Muscle layer of duodenum (tissue), 2 donors: ENCODE measurements at regions not wholly inside any gene's neighbourhood (a gene's known extent, or its start where the extent isn't known, plus 50 kb on each side); places are given as distances from the start of the nearest gene placed in this dataset.

Experiments
- H3K27ac ChIP-seq: one replicate; pipeline ENCODE4 v1.7.0; 2013; ENCODE audit warnings: mild to moderate bottlenecking, low read length
- H3K27me3 ChIP-seq: one replicate; pipeline ENCODE4 v1.7.0; 2013; ENCODE audit warnings: low read depth, mild to moderate bottlenecking, control low read depth, low read length
- H3K36me3 ChIP-seq, 2 donors: one replicate each; pipeline ENCODE4 v1.7.0; 2013; ENCODE audit warnings: low read length in 2 of 2, control low read depth in 1 of 2, mild to moderate bottlenecking in 1 of 2; ENCODE audit not compliant: insufficient read depth in 2 of 2, control insufficient read depth in 1 of 2
- H3K4me1 ChIP-seq, 2 donors: one replicate each; pipeline ENCODE4 v1.7.0; 2013; ENCODE audit warnings: low read length in 2 of 2, mild to moderate bottlenecking in 2 of 2, control low read depth in 1 of 2, moderate library complexity in 1 of 2; ENCODE audit not compliant: insufficient read depth in 2 of 2, control insufficient read depth in 1 of 2
- H3K4me3 ChIP-seq, 2 donors: one replicate each; pipeline ENCODE4 v1.7.0; 2013; ENCODE audit warnings: low read length in 2 of 2, low read depth in 1 of 2, mild to moderate bottlenecking in 1 of 2
- H3K9me3 ChIP-seq, 2 donors: one replicate each; pipeline ENCODE4 v1.7.0; 2013; ENCODE audit warnings: low read length in 2 of 2, control low read depth in 1 of 2, mild to moderate bottlenecking in 1 of 2; ENCODE audit not compliant: control insufficient read depth in 1 of 2
- donor health status: healthy.

DNA sequence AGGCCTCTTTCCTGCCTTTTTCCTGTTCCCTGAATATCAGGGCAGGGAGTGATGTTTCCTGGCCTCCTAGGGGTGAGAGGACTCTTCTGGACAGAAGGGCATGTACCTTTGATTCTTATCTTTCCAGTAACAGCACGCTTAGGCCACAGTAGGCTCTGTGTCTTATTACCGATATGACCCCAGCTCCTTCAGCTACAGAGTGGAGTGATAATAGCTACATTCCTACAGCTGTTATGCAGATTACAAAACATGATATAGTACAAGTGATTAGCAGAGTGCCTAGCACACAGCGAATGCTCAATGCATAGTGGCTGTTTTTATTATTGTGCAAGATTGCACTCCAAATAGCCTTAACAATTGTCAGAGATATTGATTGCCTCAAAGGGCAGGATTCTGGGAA lies 574.2 kb downstream of the CCSER2 start:
- no peaks in the 10 kb centered on the region for H3K27me3 ChIP-seq
- H3K4me3 ChIP-seq, result no peak overlapping the region
- no peaks in the 10 kb centered on the region for H3K4me1 ChIP-seq
- no peaks in the 10 kb centered on the region for H3K9me3 ChIP-seq
- H3K27ac ChIP-seq, result no peak overlapping the region
- no peaks in the 10 kb centered on the region for H3K36me3 ChIP-seq

DNA sequence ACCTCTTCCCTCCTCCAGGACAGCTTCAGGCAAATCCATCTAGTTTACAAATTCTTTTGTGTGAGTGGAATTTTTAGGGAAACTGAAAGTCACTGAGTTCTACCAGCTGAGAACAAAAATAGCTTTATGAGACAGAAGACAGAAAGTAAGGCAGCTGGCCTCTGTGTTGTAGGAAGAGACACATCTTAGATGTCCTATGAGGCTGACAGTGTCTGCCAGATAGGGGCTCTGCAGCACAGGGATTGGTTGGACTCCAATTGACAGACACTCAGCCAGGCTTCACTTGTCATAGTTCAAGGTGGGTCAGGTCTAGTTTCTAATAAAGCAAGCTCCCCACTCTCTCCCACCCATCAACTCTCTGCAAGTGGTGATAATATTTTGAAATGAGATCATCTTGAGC lies 574.9 kb downstream of the CCSER2 start:
- Histone ChIP-seq H3K36me3 (no peaks in the 10 kb centered on the region), H3K27me3 (no peaks in the 10 kb centered on the region), H3K27ac (no peak overlapping the region), H3K4me1 (no peaks in the 10 kb centered on the region), H3K4me3 (no peak overlapping the region), H3K9me3 (no peaks in the 10 kb centered on the region)

DNA sequence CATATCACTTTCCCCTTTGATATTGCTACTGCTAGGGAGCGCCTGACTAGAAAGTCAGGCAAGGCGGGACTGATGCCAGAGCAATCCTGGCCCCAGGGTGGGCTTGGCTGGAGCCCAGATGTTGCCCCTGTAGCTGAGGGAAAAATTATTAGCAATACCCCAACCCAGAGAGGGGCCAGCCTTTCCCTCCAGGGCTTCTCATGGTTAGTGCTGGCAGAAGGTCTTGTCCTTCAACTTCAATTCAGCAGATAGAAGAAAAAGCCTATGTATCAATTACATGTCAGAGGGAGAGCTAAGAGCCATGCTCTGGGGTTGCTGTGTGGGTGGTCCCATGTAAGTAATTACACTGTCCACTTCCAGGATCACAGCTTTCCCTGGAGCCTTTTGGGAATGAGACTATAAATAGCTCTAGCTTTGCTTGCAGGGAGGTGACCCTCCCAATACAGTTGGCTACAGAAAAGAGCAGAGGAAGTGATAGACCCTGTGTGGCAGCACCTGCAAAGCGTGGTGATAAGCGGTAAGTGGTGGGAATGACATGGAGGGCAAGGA lies 579.1 kb downstream of the CCSER2 start:
- H3K9me3 ChIP-seq, result no peaks in the 10 kb centered on the region
- H3K4me3 ChIP-seq, result no peak overlapping the region
- no peaks in the 10 kb centered on the region for H3K36me3 ChIP-seq

GRCh38 chr10:84908491-84908890 lies 580.1 kb downstream of the CCSER2 start:
- H3K9me3 ChIP-seq, result no peaks in the 10 kb centered on the region

More for the DNA sequence above, 579.1 kb downstream of the CCSER2 start:
- no peaks in the 10 kb centered on the region for H3K4me1 ChIP-seq
- H3K27ac ChIP-seq, result no peak overlapping the region
- no peaks in the 10 kb centered on the region for H3K27me3 ChIP-seq

GRCh38 chr10:84921701-84922100 lies 593.3 kb downstream of the CCSER2 start:
- Histone ChIP-seq H3K36me3 (no peaks in the 10 kb centered on the region), H3K27ac (no peak overlapping the region), H3K4me1 (no peaks in the 10 kb centered on the region), H3K27me3 (no peaks in the 10 kb centered on the region), H3K4me3 (no peak overlapping the region), H3K9me3 (peaks cover 0 to 6% of the 10 kb centered on the region in 2 donors)

More at GRCh38 chr10:84908491-84908890, 580.1 kb downstream of the CCSER2 start:
- H3K36me3 ChIP-seq, result no peaks in the 10 kb centered on the region
- no peaks in the 10 kb centered on the region for H3K4me1 ChIP-seq
- H3K27ac ChIP-seq, result no peak overlapping the region
- H3K27me3 ChIP-seq, result no peaks in the 10 kb centered on the region
- no peak overlapping the region for H3K4me3 ChIP-seq

DNA sequence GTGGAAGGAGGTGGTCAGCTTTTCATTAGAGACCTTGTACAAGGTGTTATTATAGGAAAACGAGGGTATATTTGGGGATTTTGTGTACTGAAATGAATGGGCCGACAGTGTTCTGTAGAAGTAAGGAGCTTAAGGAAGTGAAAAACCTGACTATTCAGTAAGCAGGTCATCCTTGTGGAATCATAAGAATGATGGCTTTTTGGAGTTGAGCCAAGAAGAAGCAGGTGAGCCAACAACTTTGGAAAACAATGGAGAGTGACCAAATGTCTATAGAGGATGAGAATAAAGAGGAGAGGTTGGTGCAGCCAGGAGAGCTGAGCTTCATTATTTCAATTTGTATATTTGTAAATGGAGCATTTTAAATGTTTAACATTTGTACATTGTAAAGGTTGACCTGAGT lies 595.7 kb downstream of the CCSER2 start:
- Histone ChIP-seq H3K9me3 (peaks cover 0 to 4% of the 10 kb centered on the region in 2 donors), H3K36me3 (no peaks in the 10 kb centered on the region), H3K27ac (no peak overlapping the region), H3K27me3 (no peaks in the 10 kb centered on the region), H3K4me1 (no peaks in the 10 kb centered on the region), H3K4me3 (no peak overlapping the region)

DNA sequence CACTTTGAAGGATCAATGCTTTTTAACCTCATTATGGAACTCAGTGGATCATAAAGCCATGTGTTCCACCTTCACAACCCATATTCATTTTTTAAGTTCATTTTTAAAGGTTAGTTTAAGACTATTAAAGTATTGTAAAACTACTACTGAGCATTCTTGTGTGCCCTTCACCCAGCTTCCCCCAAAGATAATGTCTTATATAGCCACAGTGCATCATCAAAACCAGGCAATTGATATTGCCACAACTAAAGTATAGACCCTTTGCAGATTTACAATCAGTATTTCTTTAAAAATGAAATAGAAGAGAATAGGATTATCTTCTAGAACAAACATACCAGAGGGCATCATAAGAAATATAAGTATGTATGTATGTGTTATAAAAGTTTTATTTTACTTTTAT lies 597.1 kb downstream of the CCSER2 start:
- no peaks in the 10 kb centered on the region for H3K36me3 ChIP-seq
- no peak overlapping the region for H3K4me3 ChIP-seq
- H3K27me3 ChIP-seq, result no peaks in the 10 kb centered on the region
- no peaks in the 10 kb centered on the region for H3K4me1 ChIP-seq
- H3K9me3 ChIP-seq, result peaks cover 0 to 2% of the 10 kb centered on the region in 2 donors
- no peak overlapping the region for H3K27ac ChIP-seq

DNA sequence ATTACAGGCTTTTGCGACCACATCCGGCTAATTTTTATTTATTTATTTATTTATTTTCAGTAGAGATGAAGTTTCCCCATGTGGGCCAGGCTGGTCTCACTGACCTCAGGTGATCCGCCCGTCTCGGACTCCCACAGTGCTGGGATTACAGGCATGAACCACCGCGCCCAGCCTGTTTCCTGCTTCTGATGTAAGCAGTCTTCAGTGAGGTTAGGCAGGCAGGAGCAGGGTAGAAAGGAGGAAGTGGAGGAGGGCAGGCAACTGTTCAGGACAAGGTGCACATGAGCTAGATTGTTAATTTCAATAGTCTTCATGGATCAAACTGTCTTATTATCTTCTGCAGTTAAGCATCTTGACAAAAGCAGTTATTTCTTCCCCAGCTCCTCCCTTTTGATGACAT lies 605.0 kb downstream of the CCSER2 start:
- no peaks in the 10 kb centered on the region for H3K36me3 ChIP-seq
- no peaks in the 10 kb centered on the region for H3K9me3 ChIP-seq
- H3K27ac ChIP-seq, result no peak overlapping the region
- no peaks in the 10 kb centered on the region for H3K27me3 ChIP-seq
- no peaks in the 10 kb centered on the region for H3K4me1 ChIP-seq
- no peak overlapping the region for H3K4me3 ChIP-seq

- H3K36me3 ChIP-seq, result no peaks in the 10 kb centered on the region
- H3K4me1 ChIP-seq, result no peaks in the 10 kb centered on the region
- H3K4me3 ChIP-seq, result no peak overlapping the region
- no peaks in the 10 kb centered on the region for H3K27me3 ChIP-seq
- H3K9me3 ChIP-seq, result no peaks in the 10 kb centered on the region
- no peak overlapping the region for H3K27ac ChIP-seq
These were observed 607.4 kb downstream of the CCSER2 start for GRCh38 chr10:84935772-84936171.

- Histone ChIP-seq H3K9me3 (no peaks in the 10 kb centered on the region), H3K36me3 (no peaks in the 10 kb centered on the region), H3K4me1 (no peaks in the 10 kb centered on the region), H3K27ac (no peak overlapping the region), H3K27me3 (no peaks in the 10 kb centered on the region), H3K4me3 (no peak overlapping the region)
These were observed 609.9 kb downstream of the CCSER2 start for GRCh38 chr10:84938117-84938905.

DNA sequence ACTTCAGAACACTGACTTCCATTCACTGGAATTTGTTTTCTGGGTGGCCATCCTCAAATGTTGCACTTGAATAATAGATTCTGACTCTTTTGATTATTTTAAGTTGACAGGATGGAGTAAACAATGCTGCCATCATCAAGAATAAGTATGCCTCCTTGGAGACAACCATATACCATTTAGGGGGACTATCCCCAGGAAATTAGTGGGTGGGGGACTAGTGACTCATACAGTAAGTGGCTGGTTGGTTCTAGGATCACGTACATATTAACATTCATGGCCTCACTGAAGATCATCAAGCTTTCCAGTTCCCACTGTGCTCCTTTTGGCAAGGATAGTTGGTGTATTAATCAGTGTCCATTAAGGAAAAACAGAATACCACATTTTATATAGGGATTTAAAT lies 615.2 kb downstream of the CCSER2 start:
- Histone ChIP-seq H3K4me1 (no peaks in the 10 kb centered on the region), H3K4me3 (no peak overlapping the region), H3K9me3 (no peaks in the 10 kb centered on the region), H3K27me3 (no peaks in the 10 kb centered on the region), H3K27ac (no peak overlapping the region), H3K36me3 (no peaks in the 10 kb centered on the region)

DNA sequence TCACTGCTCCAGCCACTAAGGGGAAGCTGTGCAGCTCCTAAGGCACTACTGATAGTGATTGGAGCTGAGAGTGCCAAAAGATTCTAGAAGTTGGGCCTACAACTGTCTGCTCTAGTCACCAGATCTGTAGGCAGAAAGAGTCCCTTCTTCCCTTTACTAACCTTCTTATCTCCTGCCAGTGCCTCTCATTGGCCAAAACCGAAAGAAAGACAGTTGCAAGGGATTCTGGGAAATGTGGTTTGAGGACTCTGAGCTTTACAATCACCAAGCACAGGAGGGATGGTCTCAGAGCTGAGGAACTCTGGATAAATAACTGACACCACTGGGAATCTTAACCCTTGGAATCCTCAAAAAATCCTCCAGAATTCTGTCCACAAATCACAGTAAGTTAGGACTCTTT lies 615.8 kb downstream of the CCSER2 start:
- H3K9me3 ChIP-seq, result no peaks in the 10 kb centered on the region
- H3K4me3 ChIP-seq, result no peak overlapping the region
- H3K36me3 ChIP-seq, result no peaks in the 10 kb centered on the region
- no peaks in the 10 kb centered on the region for H3K4me1 ChIP-seq
- no peaks in the 10 kb centered on the region for H3K27me3 ChIP-seq
- H3K27ac ChIP-seq, result no peak overlapping the region
